Ishikawa (cell line): ENCODE measurements at regions not wholly inside any gene's neighbourhood (a gene's known extent, or its start where the extent isn't known, plus 50 kb on each side); places are given as distances from the start of the nearest gene placed in this dataset.

ENCODE experiments used
- CEBPB ChIP-seq: IDR thresholded peaks from 2 replicates; pipeline ENCODE4 v1.6.1; 2012
- EGR1 ChIP-seq: IDR thresholded peaks from 2 replicates; pipeline ENCODE4 v1.6.1; 2012
- TAF1 ChIP-seq: IDR thresholded peaks from 2 replicates; pipeline ENCODE4 v1.6.1; 2012; ENCODE audit warnings: low read depth, mild to moderate bottlenecking

DNA sequence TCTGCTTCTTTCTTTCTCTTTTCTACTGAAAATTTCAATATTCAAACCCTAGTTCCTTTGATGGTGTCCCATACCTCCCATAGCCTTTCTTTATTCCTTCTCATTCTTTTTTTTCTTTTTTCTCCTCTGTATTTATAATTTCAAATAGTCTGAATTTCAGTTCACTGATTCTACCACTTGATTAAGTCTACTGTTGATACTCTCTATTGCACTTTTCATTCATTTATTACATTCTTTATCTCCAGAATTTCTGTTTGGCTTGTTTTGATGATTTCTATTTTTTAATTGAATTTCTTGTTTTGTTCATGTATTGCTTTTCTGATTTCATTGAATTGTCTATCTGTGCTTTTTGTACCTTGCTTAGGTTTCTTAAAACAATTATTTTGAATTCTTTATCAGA, 111.9 kb upstream of the VRK2 start:
- TF ChIP-seq TAF1: no peak
- TF ChIP-seq CEBPB: no peak
- TF ChIP-seq EGR1: no peak
